ENCODE measurements at regions not wholly inside any gene's neighbourhood (a gene's known extent, or its start where the extent isn't known, plus 50 kb on each side); places are given as distances from the start of the nearest gene placed in this dataset.

GRCh38 chr3:94978084-94978483, 915.2 kb downstream of the NSUN3 start:
- TF ChIP-seq CTCF (IDR thresholded peaks at IDR 0.05; ENCODE audit: borderline replicate concordance, insufficient read depth, low read depth, low read length): no peak
- no peak overlapping the region for H3K4me3 ChIP-seq (ENCODE audit: low read depth, low read length)

GRCh38 chr3:94985778-94986177, 922.9 kb downstream of the NSUN3 start:
- no peak overlapping the region for H3K4me3 ChIP-seq (ENCODE audit: low read depth, low read length)
- TF ChIP-seq CTCF (IDR thresholded peaks at IDR 0.05; ENCODE audit: borderline replicate concordance, insufficient read depth, low read depth, low read length): no peak

- H3K4me3 ChIP-seq (ENCODE audit: low read depth, low read length): no peak overlapping the region
- no peak for TF ChIP-seq CTCF (IDR thresholded peaks at IDR 0.05; ENCODE audit: borderline replicate concordance, insufficient read depth, low read depth, low read length)
These were observed 928.3 kb downstream of the NSUN3 start for GRCh38 chr3:94990952-94991705.

GRCh38 chr3:94996743-94997142, 933.9 kb downstream of the NSUN3 start:
- H3K4me3 ChIP-seq (ENCODE audit: low read depth, low read length): no peak overlapping the region
- no peak for TF ChIP-seq CTCF (IDR thresholded peaks at IDR 0.05; ENCODE audit: borderline replicate concordance, insufficient read depth, low read depth, low read length)

- TF ChIP-seq CTCF (IDR thresholded peaks at IDR 0.05; ENCODE audit: borderline replicate concordance, insufficient read depth, low read depth, low read length): no peak
- H3K4me3 ChIP-seq (ENCODE audit: low read depth, low read length): no peak overlapping the region
These were observed 939.7 kb downstream of the NSUN3 start for GRCh38 chr3:95002438-95003046.

- no peak overlapping the region for H3K4me3 ChIP-seq (ENCODE audit: low read depth, low read length)
- TF ChIP-seq CTCF (IDR thresholded peaks at IDR 0.05; ENCODE audit: borderline replicate concordance, insufficient read depth, low read depth, low read length): no peak
These were observed 965.8 kb downstream of the NSUN3 start for GRCh38 chr3:95028688-95029087.

GRCh38 chr3:95029644-95030043, 966.8 kb downstream of the NSUN3 start:
- no peak overlapping the region for H3K4me3 ChIP-seq (ENCODE audit: low read depth, low read length)
- TF ChIP-seq CTCF (IDR thresholded peaks at IDR 0.05; ENCODE audit: borderline replicate concordance, insufficient read depth, low read depth, low read length): no peak

Data from GM12875 (cell line).